Urinary bladder (tissue), 3 donors: ENCODE measurements at regions not wholly inside any gene's neighbourhood (a gene's known extent, or its start where the extent isn't known, plus 50 kb on each side); places are given as distances from the start of the nearest gene placed in this dataset.

Experiments used
- DNase-seq: peaks from one replicate; pipeline ENCODE4 v3.0.0-alpha.2; 2015; ENCODE audit errors: extremely low spot score
- H3K27ac ChIP-seq: one replicate; pipeline ENCODE4 v1.5.1; 2013; ENCODE audit warnings: low read depth, mild to moderate bottlenecking, moderate library complexity
- H3K36me3 ChIP-seq: one replicate; pipeline ENCODE4 v1.6.1; 2013; ENCODE audit warnings: mild to moderate bottlenecking, moderate library complexity; ENCODE audit not compliant: insufficient read depth
- H3K4me1 ChIP-seq: one replicate; pipeline ENCODE4 v1.6.1; 2013; ENCODE audit warnings: mild to moderate bottlenecking, moderate library complexity; ENCODE audit not compliant: insufficient read depth
- H3K4me3 ChIP-seq: one replicate; pipeline ENCODE4 v1.5.1; 2013; ENCODE audit warnings: low read depth, low read length
- WGBS: extraction: QIAGEN DNeasy Blood & Tissue Kit; methylation state at CpG from one replicate; pipeline ENCODE4 v1.1.7; 2013; 5-methylcytosine and 5-hydroxymethylcytosine counted together
- donor health status: healthy with polysubstance abuse.
- donor health status: healthy.

DNA sequence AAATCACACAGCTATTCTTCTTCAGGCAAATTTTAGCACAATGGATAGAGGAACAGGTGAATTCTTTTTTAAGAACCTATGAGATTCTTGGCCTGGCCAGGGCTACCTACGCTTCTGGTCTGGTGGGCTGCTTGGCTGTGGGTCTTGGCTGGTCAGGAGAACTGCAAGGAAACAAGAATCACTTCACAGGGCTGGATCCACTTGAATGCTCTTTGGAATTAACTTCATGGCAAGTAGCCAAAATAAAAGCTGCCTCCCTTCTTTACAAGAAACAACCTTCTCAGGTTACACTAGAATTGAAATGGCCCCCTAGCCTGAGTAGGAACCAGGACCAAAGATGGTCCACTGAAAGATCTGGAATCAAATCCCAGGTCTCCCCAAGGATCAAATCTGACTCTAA lies 519.1 kb downstream of the IQCM start:
- no peak for DNase-seq
- no peaks in the 10 kb centered on the region for H3K36me3 ChIP-seq
- no peaks in the 10 kb centered on the region for H3K4me1 ChIP-seq
- no peak overlapping the region for H3K27ac ChIP-seq
- H3K4me3 ChIP-seq: no peak overlapping the region
- 95% methylated on average over 1 of the region's 1 CpG for WGBS

DNA sequence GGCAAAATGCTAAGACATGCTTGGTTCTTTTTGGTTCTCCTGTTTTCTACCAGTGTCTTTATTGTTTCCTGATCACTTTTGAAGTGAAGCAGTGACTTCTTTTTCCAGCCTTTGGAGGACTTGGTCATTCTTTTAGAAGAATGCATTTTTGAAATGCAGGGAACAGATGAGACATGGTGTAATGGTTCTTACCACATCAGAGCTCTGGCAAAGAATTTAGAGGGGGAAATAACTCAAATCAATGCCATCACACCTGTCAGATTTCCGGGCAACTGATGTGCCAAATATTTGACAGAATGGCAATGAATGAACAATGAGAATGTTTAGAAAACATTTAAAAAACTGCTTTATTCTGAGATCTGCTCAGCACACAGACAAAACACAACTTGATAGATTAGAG lies 519.6 kb downstream of the IQCM start:
- DNase-seq: no peak
- Histone ChIP-seq H3K27ac (no peak overlapping the region), H3K4me3 (no peak overlapping the region), H3K4me1 (no peaks in the 10 kb centered on the region), H3K36me3 (no peaks in the 10 kb centered on the region)
- WGBS: 92% methylated on average over 1 of the region's 1 CpG

- 67% methylated on average over 1 of the region's 1 CpG for WGBS
These were observed 521.0 kb downstream of the IQCM start for GRCh38 chr4:149294601-149295000.

GRCh38 chr4:149293046-149293649 lies 522.5 kb downstream of the IQCM start:
- Histone ChIP-seq H3K27ac (no peak overlapping the region), H3K4me3 (no peak overlapping the region), H3K36me3 (no peaks in the 10 kb centered on the region), H3K4me1 (no peaks in the 10 kb centered on the region)
- 73% methylated on average over 1 of the region's 1 CpG for WGBS
- no peak for DNase-seq

More at GRCh38 chr4:149294601-149295000, 521.0 kb downstream of the IQCM start:
- no peaks in the 10 kb centered on the region for H3K36me3 ChIP-seq
- no peak overlapping the region for H3K4me3 ChIP-seq
- no peaks in the 10 kb centered on the region for H3K4me1 ChIP-seq
- H3K27ac ChIP-seq: no peak overlapping the region
- no peak for DNase-seq

- no peaks in the 10 kb centered on the region for H3K4me1 ChIP-seq
- DNase-seq: no peak
- 35% methylated on average over 1 of the region's 1 CpG for WGBS
- no peak overlapping the region for H3K27ac ChIP-seq
- no peak overlapping the region for H3K4me3 ChIP-seq
- H3K36me3 ChIP-seq: no peaks in the 10 kb centered on the region
These were observed 523.1 kb downstream of the IQCM start for GRCh38 chr4:149292425-149293007.

- H3K4me1 ChIP-seq: no peaks in the 10 kb centered on the region
- no peak overlapping the region for H3K27ac ChIP-seq
- H3K4me3 ChIP-seq: no peak overlapping the region
- DNase-seq: no peak
- WGBS: 8% methylated on average over 1 of the region's 1 CpG
- no peaks in the 10 kb centered on the region for H3K36me3 ChIP-seq
These were observed 524.2 kb downstream of the IQCM start for GRCh38 chr4:149291463-149291862.

DNA sequence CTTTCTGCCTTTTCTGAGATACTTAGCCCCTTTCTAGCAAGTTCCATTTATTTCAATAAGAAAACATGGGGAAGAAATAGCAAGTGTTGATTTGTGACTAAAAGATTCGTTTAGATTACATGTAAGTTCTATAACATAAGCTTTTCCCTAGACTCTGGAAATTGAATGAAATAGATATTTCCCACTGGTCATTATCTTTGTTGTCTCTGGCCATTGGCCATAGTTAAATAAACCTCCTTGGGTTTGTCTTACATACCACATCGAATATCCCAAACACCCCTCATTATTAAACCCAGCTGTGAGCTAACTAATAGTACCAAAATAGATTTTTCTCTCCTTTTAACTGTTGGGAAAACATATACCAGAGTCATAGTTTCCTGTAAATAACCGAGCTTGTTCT lies 534.8 kb downstream of the IQCM start:
- H3K27ac ChIP-seq: no peak overlapping the region
- H3K4me3 ChIP-seq: no peak overlapping the region
- H3K4me1 ChIP-seq: no peaks in the 10 kb centered on the region
- 40% methylated on average over 3 of the region's 3 CpGs for WGBS
- no peak for DNase-seq
- H3K36me3 ChIP-seq: no peaks in the 10 kb centered on the region

- no peaks in the 10 kb centered on the region for H3K36me3 ChIP-seq
- 47% methylated on average over 4 of the region's 4 CpGs for WGBS
- no peak for DNase-seq
- H3K4me3 ChIP-seq: no peak overlapping the region
- no peak overlapping the region for H3K27ac ChIP-seq
- no peaks in the 10 kb centered on the region for H3K4me1 ChIP-seq
These were observed 535.9 kb downstream of the IQCM start for GRCh38 chr4:149279776-149280175.

- no peak for DNase-seq
These were observed 536.3 kb downstream of the IQCM start for GRCh38 chr4:149279331-149279730.

GRCh38 chr4:149277705-149278104 lies 537.9 kb downstream of the IQCM start:
- H3K36me3 ChIP-seq: no peaks in the 10 kb centered on the region
- no peak for DNase-seq
- no peak overlapping the region for H3K27ac ChIP-seq
- WGBS: 94% methylated on average over 2 of the region's 2 CpGs
- no peaks in the 10 kb centered on the region for H3K4me1 ChIP-seq
- no peak overlapping the region for H3K4me3 ChIP-seq

More at GRCh38 chr4:149279331-149279730, 536.3 kb downstream of the IQCM start:
- Histone ChIP-seq H3K27ac (no peak overlapping the region), H3K4me3 (no peak overlapping the region), H3K4me1 (no peaks in the 10 kb centered on the region), H3K36me3 (no peaks in the 10 kb centered on the region)
- WGBS: 81% methylated on average over 7 of the region's 7 CpGs

DNA sequence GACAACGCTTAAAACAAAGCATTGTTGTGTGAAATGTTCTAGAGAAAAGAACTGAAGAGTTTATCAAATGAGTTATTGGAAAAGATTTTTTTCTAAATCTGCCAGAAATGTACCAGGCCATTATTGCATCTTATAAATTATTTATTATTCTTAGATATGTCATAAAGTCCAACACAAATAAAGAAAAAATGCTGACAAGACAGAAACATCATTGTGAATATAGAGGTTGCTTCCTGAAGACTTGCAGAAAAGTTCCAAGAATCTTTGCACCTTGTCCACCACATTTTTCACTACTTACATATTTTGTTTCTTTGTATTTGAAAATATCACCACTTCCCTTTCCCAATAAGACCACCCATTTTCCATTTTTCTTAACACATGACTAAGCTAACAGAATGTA lies 545.8 kb downstream of the IQCM start:
- no peak overlapping the region for H3K27ac ChIP-seq
- 95% methylated on average over 1 of the region's 1 CpG for WGBS
- H3K4me1 ChIP-seq: no peaks in the 10 kb centered on the region
- no peak for DNase-seq
- H3K4me3 ChIP-seq: no peak overlapping the region
- H3K36me3 ChIP-seq: no peaks in the 10 kb centered on the region

- no peaks in the 10 kb centered on the region for H3K36me3 ChIP-seq
- H3K4me3 ChIP-seq: no peak overlapping the region
- H3K27ac ChIP-seq: no peak overlapping the region
- 47% methylated on average over 3 of the region's 3 CpGs for WGBS
- DNase-seq: no peak
- H3K4me1 ChIP-seq: no peaks in the 10 kb centered on the region
These were observed 549.3 kb downstream of the IQCM start for GRCh38 chr4:149266301-149266700.

GRCh38 chr4:149265645-149266044 lies 550.0 kb downstream of the IQCM start:
- H3K27ac ChIP-seq: no peak overlapping the region
- WGBS: 58% methylated on average over 3 of the region's 3 CpGs
- no peak for DNase-seq
- no peaks in the 10 kb centered on the region for H3K4me1 ChIP-seq
- no peak overlapping the region for H3K4me3 ChIP-seq
- no peaks in the 10 kb centered on the region for H3K36me3 ChIP-seq

DNA sequence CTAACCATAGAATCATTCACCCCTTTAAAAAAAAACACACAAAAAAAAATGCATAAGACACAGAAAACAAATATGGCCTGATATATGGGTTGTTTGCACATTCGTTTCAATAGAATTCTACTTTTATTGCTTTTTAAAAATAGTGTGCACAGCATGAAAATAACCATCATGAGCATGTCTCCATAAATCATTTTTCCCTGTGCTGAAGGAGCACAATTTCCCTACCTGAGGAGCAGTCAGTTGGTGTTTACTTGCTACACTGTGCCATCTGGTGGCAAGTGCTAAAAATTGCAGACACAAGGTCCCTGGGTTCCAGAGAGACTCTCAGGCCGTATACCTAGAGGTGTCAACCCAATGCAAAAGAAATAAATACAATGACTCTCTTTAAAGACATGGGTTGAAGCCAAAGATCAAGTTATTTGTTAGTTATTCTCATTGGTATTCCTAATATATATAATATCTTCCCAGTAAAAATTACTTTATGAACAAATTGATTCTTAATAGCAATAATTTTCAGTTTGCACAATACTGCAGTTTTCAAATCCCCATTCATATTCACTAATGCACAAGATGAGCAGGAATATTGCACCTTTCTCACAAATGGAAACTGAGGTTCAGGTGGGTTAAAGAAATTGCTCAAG lies 551.4 kb downstream of the IQCM start:
- 66% methylated on average over 2 of the region's 2 CpGs for WGBS
- no peak for DNase-seq
- H3K27ac ChIP-seq: no peak overlapping the region
- no peaks in the 10 kb centered on the region for H3K4me1 ChIP-seq
- H3K36me3 ChIP-seq: no peaks in the 10 kb centered on the region
- no peak overlapping the region for H3K4me3 ChIP-seq
